ENCODE measurements at regions not wholly inside any gene's neighbourhood (a gene's known extent, or its start where the extent isn't known, plus 50 kb on each side); places are given as distances from the start of the nearest gene placed in this dataset.

DNA sequence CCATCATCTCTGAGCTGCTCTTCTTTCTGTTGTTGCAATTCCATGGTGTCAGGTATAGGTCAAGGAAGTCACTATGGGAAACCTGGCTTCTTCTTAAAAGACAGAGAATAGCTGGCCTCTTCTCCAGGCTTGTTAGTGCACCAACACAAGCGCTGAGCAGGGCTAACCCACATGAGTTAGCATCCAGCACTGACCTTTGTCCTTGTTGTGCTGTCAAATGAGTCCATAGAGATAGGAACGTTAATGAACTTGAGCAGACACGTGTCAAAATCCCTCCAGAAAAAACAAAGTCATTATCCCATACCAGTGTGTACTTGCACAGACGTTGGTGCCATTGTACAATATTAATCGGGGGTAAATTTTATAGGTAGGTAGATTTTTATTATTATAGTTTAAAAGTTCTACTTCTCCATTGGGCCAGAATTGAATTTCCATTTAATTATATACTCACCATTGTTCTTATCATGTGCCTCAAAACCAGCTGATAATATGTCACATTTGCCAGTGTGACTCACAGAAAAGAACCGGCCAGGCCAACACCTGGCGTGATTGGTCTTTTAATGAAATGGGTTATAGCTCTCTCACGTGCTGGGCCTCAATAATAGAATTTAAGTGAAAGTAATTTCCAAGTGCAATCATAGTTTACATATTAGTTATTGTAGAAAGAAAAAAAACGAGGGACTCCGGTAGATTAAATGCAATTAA, 468.8 kb upstream of the MGMT start:
- H3K9me3 ChIP-seq (ENCODE audit: control insufficient read depth in 4 of 4, insufficient read depth in 3 of 4, low read length in 3 of 4) = no peaks in the 10 kb centered on the region
- H3K27ac ChIP-seq (ENCODE audit: low read depth in 1 of 2, low read length in 1 of 2) = no peak overlapping the region
- ATAC-seq (ENCODE audit: insufficient read depth, low FRiP score) (no peak), DNase-seq (no peak)
- H3K4me3 ChIP-seq = no peak overlapping the region
- peaks cover 0 to 3% (median 0%) of the 10 kb centered on the region in 3 donors for H3K27me3 ChIP-seq (ENCODE audit: control insufficient read depth in 3 of 3, insufficient read depth in 3 of 3, low read length in 2 of 3)
- TF ChIP-seq, protein P1, sequence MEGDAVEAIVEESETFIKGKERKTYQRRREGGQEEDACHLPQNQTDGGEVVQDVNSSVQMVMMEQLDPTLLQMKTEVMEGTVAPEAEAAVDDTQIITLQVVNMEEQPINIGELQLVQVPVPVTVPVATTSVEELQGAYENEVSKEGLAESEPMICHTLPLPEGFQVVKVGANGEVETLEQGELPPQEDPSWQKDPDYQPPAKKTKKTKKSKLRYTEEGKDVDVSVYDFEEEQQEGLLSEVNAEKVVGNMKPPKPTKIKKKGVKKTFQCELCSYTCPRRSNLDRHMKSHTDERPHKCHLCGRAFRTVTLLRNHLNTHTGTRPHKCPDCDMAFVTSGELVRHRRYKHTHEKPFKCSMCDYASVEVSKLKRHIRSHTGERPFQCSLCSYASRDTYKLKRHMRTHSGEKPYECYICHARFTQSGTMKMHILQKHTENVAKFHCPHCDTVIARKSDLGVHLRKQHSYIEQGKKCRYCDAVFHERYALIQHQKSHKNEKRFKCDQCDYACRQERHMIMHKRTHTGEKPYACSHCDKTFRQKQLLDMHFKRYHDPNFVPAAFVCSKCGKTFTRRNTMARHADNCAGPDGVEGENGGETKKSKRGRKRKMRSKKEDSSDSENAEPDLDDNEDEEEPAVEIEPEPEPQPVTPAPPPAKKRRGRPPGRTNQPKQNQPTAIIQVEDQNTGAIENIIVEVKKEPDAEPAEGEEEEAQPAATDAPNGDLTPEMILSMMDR (IDR thresholded peaks at IDR 0.05; ENCODE audit: control extremely low read depth, extremely low read depth) = no peak
- no peak overlapping the region for H3K9ac ChIP-seq (ENCODE audit: insufficient read depth in 1 of 2, low read length in 2 of 2)
- 90 to 92% methylated on average over 10 of the region's 10 CpGs for WGBS, 2 donors
- H3K36me3 ChIP-seq (ENCODE audit: control insufficient read depth in 4 of 4, insufficient read depth in 4 of 4, low read length in 4 of 4) = no peaks in the 10 kb centered on the region
- H3K4me1 ChIP-seq (ENCODE audit: control insufficient read depth in 5 of 5, insufficient read depth in 5 of 5, low read length in 5 of 5) = no peaks in the 10 kb centered on the region

DNA sequence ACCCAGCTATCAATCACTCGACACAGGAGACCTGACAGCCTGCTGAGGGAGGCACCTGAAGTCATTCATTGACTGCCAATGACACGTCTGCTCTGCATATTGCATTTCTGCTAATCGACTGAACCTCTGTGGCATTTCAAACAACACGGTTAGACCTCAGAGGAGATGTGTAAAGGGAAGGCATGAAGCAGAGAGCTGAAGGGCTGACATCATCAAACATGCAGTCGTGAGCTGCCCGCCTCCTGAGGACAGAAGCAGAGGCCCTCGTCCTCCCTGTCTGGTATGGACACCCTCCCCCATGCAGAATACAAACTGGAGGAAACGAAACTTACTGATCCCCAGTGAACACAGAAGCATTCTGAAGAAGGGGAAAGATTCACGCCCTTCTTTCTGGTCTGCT, 462.6 kb upstream of the MGMT start:
- no peaks in the 10 kb centered on the region for H3K4me1 ChIP-seq (ENCODE audit: control insufficient read depth in 5 of 5, insufficient read depth in 5 of 5, low read length in 5 of 5)
- DNase-seq (no peak), ATAC-seq (ENCODE audit: insufficient read depth, low FRiP score) (no peak)
- no peak overlapping the region for H3K4me3 ChIP-seq
- peaks cover 0 to 3% (median 0%) of the 10 kb centered on the region in 3 donors for H3K27me3 ChIP-seq (ENCODE audit: control insufficient read depth in 3 of 3, insufficient read depth in 3 of 3, low read length in 2 of 3)
- H3K27ac ChIP-seq (ENCODE audit: low read depth in 1 of 2, low read length in 1 of 2) = no peak overlapping the region
- TF ChIP-seq, protein P1 (IDR thresholded peaks at IDR 0.05; ENCODE audit: control extremely low read depth, extremely low read depth) = no peak
- WGBS, 2 donors = 65 to 78% methylated on average over 9 of the region's 9 CpGs
- no peaks in the 10 kb centered on the region for H3K36me3 ChIP-seq (ENCODE audit: control insufficient read depth in 4 of 4, insufficient read depth in 4 of 4, low read length in 4 of 4)
- H3K9ac ChIP-seq (ENCODE audit: insufficient read depth in 1 of 2, low read length in 2 of 2) = no peak overlapping the region
- peaks cover 0 to 5% (median 0%) of the 10 kb centered on the region in 4 donors for H3K9me3 ChIP-seq (ENCODE audit: control insufficient read depth in 4 of 4, insufficient read depth in 3 of 4, low read length in 3 of 4)

DNA sequence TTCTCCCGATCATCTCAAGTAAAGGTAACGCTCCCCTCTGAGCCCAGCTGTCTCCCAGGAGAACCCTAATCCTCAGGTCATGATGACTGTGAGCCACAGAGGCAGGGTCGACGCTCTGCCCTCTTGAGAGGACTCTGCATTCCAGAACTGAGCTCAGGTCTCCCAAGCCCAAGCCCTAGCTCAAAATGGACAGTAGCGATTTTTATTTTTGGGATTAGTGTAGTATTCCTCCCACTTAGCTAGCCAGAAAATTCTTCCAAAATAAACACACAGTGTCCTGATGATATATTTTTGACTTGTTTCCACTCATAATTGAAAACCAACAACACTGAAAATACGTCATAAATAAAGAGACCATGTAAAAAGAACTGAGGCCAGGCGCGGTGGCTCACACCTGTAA, 462.0 kb upstream of the MGMT start:
- no peak overlapping the region for H3K9ac ChIP-seq (ENCODE audit: insufficient read depth in 1 of 2, low read length in 2 of 2)
- H3K27me3 ChIP-seq (ENCODE audit: control insufficient read depth in 3 of 3, insufficient read depth in 3 of 3, low read length in 2 of 3) = peaks cover 0 to 3% (median 0%) of the 10 kb centered on the region in 3 donors
- ATAC-seq (ENCODE audit: insufficient read depth, low FRiP score) (no peak), DNase-seq (no peak)
- TF ChIP-seq, protein P1 (IDR thresholded peaks at IDR 0.05; ENCODE audit: control extremely low read depth, extremely low read depth) = no peak
- peaks cover 0 to 5% (median 0%) of the 10 kb centered on the region in 4 donors for H3K9me3 ChIP-seq (ENCODE audit: control insufficient read depth in 4 of 4, insufficient read depth in 3 of 4, low read length in 3 of 4)
- H3K27ac ChIP-seq (ENCODE audit: low read depth in 1 of 2, low read length in 1 of 2) = no peak overlapping the region
- no peak overlapping the region for H3K4me3 ChIP-seq
- no peaks in the 10 kb centered on the region for H3K4me1 ChIP-seq (ENCODE audit: control insufficient read depth in 5 of 5, insufficient read depth in 5 of 5, low read length in 5 of 5)
- WGBS, 2 donors = 83% methylated on average over 8 of the region's 8 CpGs
- no peaks in the 10 kb centered on the region for H3K36me3 ChIP-seq (ENCODE audit: control insufficient read depth in 4 of 4, insufficient read depth in 4 of 4, low read length in 4 of 4)

DNA sequence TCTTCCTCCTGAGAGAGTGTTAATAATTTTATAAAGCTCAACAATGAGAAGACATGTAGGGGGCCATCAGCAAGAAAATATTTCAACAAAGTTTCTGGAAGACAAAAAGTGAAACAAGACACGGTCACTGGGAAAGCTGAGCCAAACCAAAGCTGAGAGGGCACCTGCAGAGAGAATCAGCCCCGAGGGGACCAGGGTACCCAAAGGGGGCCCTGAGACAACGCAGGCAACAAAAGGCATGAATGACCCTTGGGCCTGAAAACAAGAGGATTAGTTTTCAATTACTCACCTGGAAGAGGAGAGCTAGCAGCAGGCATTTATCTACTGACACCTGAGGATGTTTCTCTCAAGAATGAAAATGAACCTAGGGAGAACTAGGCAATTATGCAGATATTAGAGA, 461.2 kb upstream of the MGMT start:
- Histone ChIP-seq H3K4me3 (no peak overlapping the region), H3K27ac (ENCODE audit: low read depth in 1 of 2, low read length in 1 of 2) (no peak overlapping the region), H3K4me1 (ENCODE audit: control insufficient read depth in 5 of 5, insufficient read depth in 5 of 5, low read length in 5 of 5) (no peaks in the 10 kb centered on the region), H3K36me3 (ENCODE audit: control insufficient read depth in 4 of 4, insufficient read depth in 4 of 4, low read length in 4 of 4) (no peaks in the 10 kb centered on the region), H3K9ac (ENCODE audit: insufficient read depth in 1 of 2, low read length in 2 of 2) (no peak overlapping the region), H3K9me3 (ENCODE audit: control insufficient read depth in 4 of 4, insufficient read depth in 3 of 4, low read length in 3 of 4) (peaks cover 0 to 5% (median 0%) of the 10 kb centered on the region in 4 donors), H3K27me3 (ENCODE audit: control insufficient read depth in 3 of 3, insufficient read depth in 3 of 3, low read length in 2 of 3) (peaks cover 0 to 3% (median 0%) of the 10 kb centered on the region in 3 donors)
- ATAC-seq (ENCODE audit: insufficient read depth, low FRiP score) (no peak), DNase-seq (no peak)
- TF ChIP-seq, protein P1 (IDR thresholded peaks at IDR 0.05; ENCODE audit: control extremely low read depth, extremely low read depth) = no peak
- 71 to 79% methylated on average over 3 of the region's 3 CpGs for WGBS, 2 donors

Measured in lung (tissue), 11 donors.